ENCODE measurements at regions not wholly inside any gene's neighbourhood (a gene's known extent, or its start where the extent isn't known, plus 50 kb on each side); places are given as distances from the start of the nearest gene placed in this dataset.

- DNase-seq (ENCODE audit: low read depth, low spot score) = no peak
- in situ Hi-C loops (cut with HindIII; ENCODE audit: low sequenced_read_pairs) = no loop called here
- no peak overlapping the region for H3K4me3 ChIP-seq (ENCODE audit: low read depth, low read length)
- no peak for TF ChIP-seq CTCF (IDR thresholded peaks at IDR 0.05; ENCODE audit: low read depth, low read length)
Measured at GRCh38 chr4:31124008-31124585, 403.9 kb downstream of the PCDH7 start.

- H3K4me3 ChIP-seq (ENCODE audit: low read depth, low read length) = no peak overlapping the region
- TF ChIP-seq CTCF (IDR thresholded peaks at IDR 0.05; ENCODE audit: low read depth, low read length) = no peak
- no peak for DNase-seq (ENCODE audit: low read depth, low spot score)
- in situ Hi-C loops (cut with HindIII; ENCODE audit: low sequenced_read_pairs) = no loop called here
Measured at GRCh38 chr4:31125061-31125460, 404.9 kb downstream of the PCDH7 start.

- no peak for TF ChIP-seq CTCF (IDR thresholded peaks at IDR 0.05; ENCODE audit: low read depth, low read length)
- DNase-seq (ENCODE audit: low read depth, low spot score) = no peak
- in situ Hi-C loops (cut with HindIII; ENCODE audit: low sequenced_read_pairs) = no loop called here
- no peak overlapping the region for H3K4me3 ChIP-seq (ENCODE audit: low read depth, low read length)
Measured at GRCh38 chr4:31125496-31125895, 405.3 kb downstream of the PCDH7 start.

- in situ Hi-C loops (cut with HindIII; ENCODE audit: low sequenced_read_pairs) = no loop called here
- H3K4me3 ChIP-seq (ENCODE audit: low read depth, low read length) = no peak overlapping the region
- no peak for TF ChIP-seq CTCF (IDR thresholded peaks at IDR 0.05; ENCODE audit: low read depth, low read length)
Measured at GRCh38 chr4:31126881-31127398, 406.8 kb downstream of the PCDH7 start.

GRCh38 chr4:31130930-31131329, 410.8 kb downstream of the PCDH7 start:
- TF ChIP-seq CTCF (IDR thresholded peaks at IDR 0.05; ENCODE audit: low read depth, low read length) = no peak
- in situ Hi-C loops (cut with HindIII; ENCODE audit: low sequenced_read_pairs) = no loop called here

More at GRCh38 chr4:31126881-31127398, 406.8 kb downstream of the PCDH7 start:
- DNase-seq (ENCODE audit: low read depth, low spot score) = no peak

GRCh38 chr4:31134720-31135119, 414.6 kb downstream of the PCDH7 start:
- no peak overlapping the region for H3K4me3 ChIP-seq (ENCODE audit: low read depth, low read length)
- no peak for TF ChIP-seq CTCF (IDR thresholded peaks at IDR 0.05; ENCODE audit: low read depth, low read length)
- in situ Hi-C loops (cut with HindIII; ENCODE audit: low sequenced_read_pairs) = no loop called here
- DNase-seq (ENCODE audit: low read depth, low spot score) = no peak

More at GRCh38 chr4:31130930-31131329, 410.8 kb downstream of the PCDH7 start:
- no peak for DNase-seq (ENCODE audit: low read depth, low spot score)
- H3K4me3 ChIP-seq (ENCODE audit: low read depth, low read length) = no peak overlapping the region

All from astrocyte of the spinal cord (primary cell).